HCT116 (cell line): ENCODE measurements at regions not wholly inside any gene's neighbourhood (a gene's known extent, or its start where the extent isn't known, plus 50 kb on each side); places are given as distances from the start of the nearest gene placed in this dataset.

Experiments
- ATAC-seq: fragments of 200-7000 bp; cut with Tn5 transposase; 2 replicates; pipeline ENCODE4 v1.9.1; 2020; ENCODE audit warnings: mild to moderate bottlenecking, moderate library complexity
- BruUV-seq: library from RNA; stranded (reverse); fragments of 400-500 nt; replicated peaks from 2 replicates; lab custom pipeline; 2021; lab: Mats Ljungman, UMichigan
- CTCF ChIA-PET: fragments of 300-600 bp; sonication (Branson Sonifier 250); formaldehyde crosslinking; loops from one replicate; lab custom pipeline; 2021; ENCODE audit warnings: antibody characterized with exemption; lab: Charles Lee
- POLR2A ChIA-PET: fragments of 300-600, 350-600 bp; sonication (Branson Sonifier 250); formaldehyde crosslinking; loops from one replicate; lab custom pipeline; 2021; ENCODE audit warnings: antibody characterized with exemption; lab: Charles Lee
- RAD21 ChIA-PET, 2 experiments: fragments of 300-600 bp; sonication (Branson Sonifier 250); formaldehyde crosslinking; loops; one replicate each; lab custom pipeline; 2023; ENCODE audit warnings: low total read pairs in 2 of 2; ENCODE audit not compliant: uncharacterized antibody in 2 of 2, unreplicated experiment in 2 of 2, low non-redundant PET in 1 of 2; lab: Charles Lee
- DNase-seq: peaks from one replicate; pipeline ENCODE4 v3.0.0-alpha.2; 2010; ENCODE audit warnings: low read depth, low spot score
- H2AFZ ChIP-seq: fragments of 200-600 bp; shearing (Covaris generic), sonication (generic); 2 replicates; pipeline ENCODE4 v1.6.1; 2017; ENCODE audit warnings: low read depth, mixed run types, mixed read lengths, antibody characterized with exemption, low read length; ENCODE audit not compliant: poor library complexity, severe bottlenecking
- H3K27ac ChIP-seq: 2 replicates; pipeline ENCODE4 v1.5.1; 2012; ENCODE audit warnings: low read depth, low read length
- H3K27me3 ChIP-seq: fragments of 200-600 bp; sonication (generic); 2 replicates; pipeline ENCODE4 v1.6.1; 2016; ENCODE audit warnings: mixed run types, low read length, mixed read lengths; ENCODE audit not compliant: insufficient read depth
- H3K36me3 ChIP-seq, 2 experiments: fragments of 200-500 bp in 1 of 2; fragments of 200-600 bp in 1 of 2; sonication (Bioruptor generic) in 1 of 2; sonication (generic) in 1 of 2; 2 replicates each; pipeline versions ENCODE4 v1.5.1 to v1.6.1; 2014 to 2016; ENCODE audit warnings: low read length in 2 of 2, inconsistent platforms in 1 of 2, mixed read lengths in 1 of 2, mixed run types in 1 of 2; ENCODE audit not compliant: insufficient read depth in 2 of 2, control insufficient read depth in 1 of 2
- H3K4me1 ChIP-seq, 2 experiments: fragments of 200-600 bp in 1 of 2; sonication (generic) in 1 of 2; 2 replicates each; pipeline versions ENCODE4 v1.5.1 to v1.6.1; 2012 to 2017; ENCODE audit warnings: low read length in 2 of 2, inconsistent platforms in 1 of 2, mild to moderate bottlenecking in 1 of 2, mixed read lengths in 1 of 2, mixed run types in 1 of 2, moderate library complexity in 1 of 2; ENCODE audit not compliant: insufficient read depth in 2 of 2, control insufficient read depth in 1 of 2
- H3K4me2 ChIP-seq: fragments of 200-600 bp; sonication (generic); 2 replicates; pipeline ENCODE4 v1.6.1; 2017; ENCODE audit warnings: mixed run types, low read length, mixed read lengths
- H3K4me3 ChIP-seq, 2 experiments: fragments of 200-600 bp in 1 of 2; sonication (generic) in 1 of 2; replicated peaks in 1 of 2; 2 replicates each; pipeline ENCODE4 v1.5.1; 2011 to 2016; ENCODE audit warnings: low read length in 2 of 2, control low read depth in 1 of 2, low read depth in 1 of 2, mild to moderate bottlenecking in 1 of 2, mixed read lengths in 1 of 2, mixed run types in 1 of 2
- H3K79me2 ChIP-seq: fragments of 200-600 bp; sonication (generic); 2 replicates; pipeline ENCODE4 v1.6.1; 2017; ENCODE audit warnings: mild to moderate bottlenecking, mixed run types, low read length, moderate library complexity, mixed read lengths; ENCODE audit not compliant: insufficient read depth
- H3K9ac ChIP-seq: fragments of 200-600 bp; sonication (generic); 2 replicates; pipeline ENCODE4 v1.6.1; 2016; ENCODE audit warnings: low read length, mixed read lengths
- H3K9me2 ChIP-seq: fragments of 200-600 bp; sonication (generic), shearing (Covaris generic); 2 replicates; pipeline ENCODE4 v1.6.1; 2017; ENCODE audit warnings: mixed run types, mild to moderate bottlenecking, moderate library complexity; ENCODE audit not compliant: insufficient read depth
- H3K9me3 ChIP-seq, 2 experiments: fragments of 200-500 bp in 1 of 2; fragments of 200-600 bp in 1 of 2; sonication (Bioruptor generic) in 1 of 2; sonication (generic) in 1 of 2; 2 replicates each; pipeline ENCODE4 v1.6.1; 2014 to 2017; ENCODE audit warnings: low read length in 2 of 2, mixed read lengths in 2 of 2, inconsistent platforms in 1 of 2, low read depth in 1 of 2, mild to moderate bottlenecking in 1 of 2, mixed run types in 1 of 2, moderate library complexity in 1 of 2; ENCODE audit not compliant: control insufficient read depth in 1 of 2, insufficient read depth in 1 of 2
- H4K20me1 ChIP-seq: fragments of 200-600 bp; sonication (generic), shearing (Covaris generic); 2 replicates; pipeline ENCODE4 v1.6.1; 2017; ENCODE audit warnings: mixed run types, mild to moderate bottlenecking, moderate library complexity; ENCODE audit not compliant: insufficient read depth
- MAX ChIP-seq: IDR thresholded peaks from 2 replicates; pipeline ENCODE4 v1.6.1; 2012
- POLR2AphosphoS5 ChIP-seq: IDR thresholded peaks from 2 replicates; pipeline ENCODE4 v1.6.1; 2011; ENCODE audit warnings: mild to moderate bottlenecking, low read depth, low read length, moderate library complexity
- REST ChIP-seq: IDR thresholded peaks from 2 replicates; pipeline ENCODE4 v1.6.1; 2012; ENCODE audit warnings: low read depth
- SIN3A ChIP-seq: IDR thresholded peaks from 2 replicates; pipeline ENCODE4 v1.6.1; 2012; ENCODE audit warnings: low read depth
- SP1 ChIP-seq: IDR thresholded peaks from 2 replicates; pipeline ENCODE4 v1.6.1; 2012; ENCODE audit warnings: low read depth
- TCF7L2 ChIP-seq: IDR thresholded peaks from 2 replicates; pipeline ENCODE4 v1.7.0; 2011; ENCODE audit warnings: borderline replicate concordance, inconsistent platforms; ENCODE audit not compliant: insufficient read depth, insufficient read length; ENCODE audit errors: extremely low read depth
- ZNF274 ChIP-seq: fragments of 200-500 bp; sonication (Bioruptor generic); IDR thresholded peaks from 2 replicates; pipeline ENCODE4 v1.6.1; 2014; ENCODE audit warnings: mild to moderate bottlenecking, low read depth, low read length, inconsistent platforms
- intact Hi-C: fragments of 100-400 bp; cut with micrococcal nuclease; formaldehyde crosslinking; loops from 2 replicates; pipeline ENCODE4 v1.10.0; 2022

GRCh38 chrX:22660756-22661155 is 339.0 kb upstream of the DDX53 start:
- Histone ChIP-seq H3K9me2 (no peaks in the 10 kb centered on the region), H2AFZ (no peak overlapping the region), H3K9me3 (no peaks in the 10 kb centered on the region), H3K79me2 (no peaks in the 10 kb centered on the region), H4K20me1 (no peaks in the 10 kb centered on the region), H3K27ac (no peak overlapping the region), H3K4me1 (no peaks in the 10 kb centered on the region), H3K36me3 (no peaks in the 10 kb centered on the region), H3K9ac (no peak overlapping the region), H3K4me2 (no peak overlapping the region), H3K4me3 (no peak overlapping the region)
- RAD21 ChIA-PET = no interaction called here
- CTCF ChIA-PET = no interaction called here
- DNase-seq = no peak
- intact Hi-C loops = no loop called here
- POLR2A ChIA-PET = no interaction called here
- TF ChIP-seq ZNF274 (no peak), SIN3A (no peak), SP1 (no peak), REST (no peak), POLR2AphosphoS5 (no peak), TCF7L2 (no peak)
- TF ChIP-seq, all 23 proteins: peak for 0
- ATAC-seq = no peak
- no peaks in the 10 kb centered on the region for H3K27me3 ChIP-seq
- BruUV-seq = no TSS peak

GRCh38 chrX:22662776-22663175 is 337.0 kb upstream of the DDX53 start:
- H3K9me2 ChIP-seq = no peaks in the 10 kb centered on the region
- RAD21 ChIA-PET = no interaction called here

More at GRCh38 chrX:22662776-22663175, 337.0 kb upstream of the DDX53 start:
- H3K4me1 ChIP-seq = no peaks in the 10 kb centered on the region
- H2AFZ ChIP-seq = no peak overlapping the region
- H3K9ac ChIP-seq = no peak overlapping the region
- H3K4me2 ChIP-seq = no peak overlapping the region
- H3K79me2 ChIP-seq = no peaks in the 10 kb centered on the region
- H3K4me3 ChIP-seq = no peak overlapping the region
- POLR2A ChIA-PET = no interaction called here
- TF ChIP-seq MAX (no peak), REST (no peak)
- TF ChIP-seq, all 23 proteins: peak for 0
- DNase-seq (no peak), ATAC-seq (no peak)
- CTCF ChIA-PET = no interaction called here
- Histone ChIP-seq H3K9me3 (no peaks in the 10 kb centered on the region), H3K36me3 (no peaks in the 10 kb centered on the region), H3K27ac (no peak overlapping the region), H3K27me3 (no peaks in the 10 kb centered on the region), H4K20me1 (no peaks in the 10 kb centered on the region)
- no TSS peak for BruUV-seq
- intact Hi-C loops = no loop called here
